Gastroesophageal sphincter (tissue), 4 donors: ENCODE measurements at regions not wholly inside any gene's neighbourhood (a gene's known extent, or its start where the extent isn't known, plus 50 kb on each side); places are given as distances from the start of the nearest gene placed in this dataset.

Experiments
- ATAC-seq: fragments of 150-250 bp; one replicate; pipeline ENCODE4 v1.9.1; 2016; ENCODE audit warnings: mild to moderate bottlenecking, moderate library complexity
- H3K27ac ChIP-seq, 4 donors: fragments of 200-600 bp; sonication (generic) in 3 of 4; 1 replicate in 3 of 4; 2 replicates in 1 of 4; pipeline ENCODE4 v1.5.1; 2016 to 2019
- H3K27me3 ChIP-seq: fragments of 200-600 bp; sonication (generic); one replicate; pipeline ENCODE4 v1.5.1; 2019
- H3K36me3 ChIP-seq, 2 donors: fragments of 200-600 bp; sonication (generic); one replicate each; pipeline ENCODE4 v1.5.1; 2019; ENCODE audit warnings: control low read depth in 1 of 2
- H3K4me1 ChIP-seq, 3 donors: fragments of 200-600 bp; sonication (generic); 1 replicate in 2 of 3; 2 replicates in 1 of 3; pipeline ENCODE4 v1.5.1; 2016 to 2019; ENCODE audit warnings: control low read depth in 2 of 3
- H3K4me3 ChIP-seq, 2 donors: fragments of 200-600 bp; sonication (generic); one replicate each; pipeline ENCODE4 v1.5.1; 2019; ENCODE audit warnings: mild to moderate bottlenecking in 1 of 2, moderate library complexity in 1 of 2
- H3K9me3 ChIP-seq, 3 donors: fragments of 200-600 bp; sonication (generic); one replicate each; pipeline ENCODE4 v1.5.1; 2017 to 2019; ENCODE audit warnings: control low read depth in 2 of 3
- EP300 ChIP-seq: sonication (generic); formaldehyde crosslinking; IDR thresholded peaks from one replicate; pipeline ENCODE4 v1.6.1; 2017; ENCODE audit warnings: antibody characterized with exemption, mild to moderate bottlenecking
- POLR2A ChIP-seq, 2 donors: fragments of 450-650 bp; IDR thresholded peaks; one replicate each; pipeline ENCODE4 v1.6.1; 2017; ENCODE audit warnings: antibody characterized with exemption in 2 of 2, mild to moderate bottlenecking in 2 of 2, moderate library complexity in 1 of 2
- POLR2AphosphoS5 ChIP-seq: sonication (generic); formaldehyde crosslinking; IDR thresholded peaks from one replicate; pipeline ENCODE4 v1.6.1; 2017; ENCODE audit warnings: antibody characterized with exemption
- WGBS, 2 donors: methylation state at CpG; one replicate each; pipeline ENCODE4 v1.1.5; 2018; ENCODE audit warnings: low coverage in 1 of 2; 5-methylcytosine and 5-hydroxymethylcytosine counted together
- TF ChIP-seq, protein P1 (sequence below), 4 experiments: fragments of 200-600 bp in 2 of 4; fragments of 450-650 bp in 2 of 4; sonication (generic) in 1 of 4; IDR thresholded peaks; one replicate each; pipeline ENCODE4 v1.5.1; 2017 to 2019; ENCODE audit warnings: antibody characterized with exemption in 4 of 4, mild to moderate bottlenecking in 2 of 4, moderate library complexity in 2 of 4

DNA sequence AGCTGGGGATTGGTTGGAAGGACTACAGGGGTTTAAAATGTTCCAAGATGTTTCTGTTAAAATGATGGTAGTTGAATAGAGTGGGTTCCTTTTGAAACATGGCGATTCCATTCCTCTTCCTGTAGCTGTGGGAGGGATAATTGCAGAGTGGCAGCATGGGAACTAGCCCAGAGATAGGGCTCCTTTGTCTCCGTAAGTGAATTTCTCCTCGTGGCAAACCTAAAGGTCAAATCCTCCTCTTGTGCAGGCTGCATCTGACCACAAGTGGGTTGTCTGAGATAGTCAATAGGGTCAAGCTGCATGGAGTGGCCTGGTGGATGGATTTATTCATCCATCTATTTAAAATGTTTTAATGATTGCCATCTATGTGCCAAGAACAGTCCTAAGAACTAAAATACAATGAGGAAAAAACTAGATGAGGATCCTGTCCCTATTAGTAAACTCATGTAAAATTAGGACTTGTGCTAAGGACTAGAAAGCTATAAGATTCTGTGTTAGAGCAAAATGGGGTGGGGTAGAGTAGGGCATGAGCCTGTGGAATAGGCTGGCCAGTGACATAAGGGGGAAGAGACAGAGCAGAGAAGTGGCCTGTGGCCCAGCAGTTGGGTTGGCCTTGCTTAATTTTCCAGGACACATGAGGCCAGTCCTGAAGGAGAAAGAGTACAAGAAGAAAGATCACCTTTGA is 89.1 kb upstream of the IVNS1ABP start:
- no peaks in the 10 kb centered on the region for H3K4me1 ChIP-seq
- TF ChIP-seq, protein P1, sequence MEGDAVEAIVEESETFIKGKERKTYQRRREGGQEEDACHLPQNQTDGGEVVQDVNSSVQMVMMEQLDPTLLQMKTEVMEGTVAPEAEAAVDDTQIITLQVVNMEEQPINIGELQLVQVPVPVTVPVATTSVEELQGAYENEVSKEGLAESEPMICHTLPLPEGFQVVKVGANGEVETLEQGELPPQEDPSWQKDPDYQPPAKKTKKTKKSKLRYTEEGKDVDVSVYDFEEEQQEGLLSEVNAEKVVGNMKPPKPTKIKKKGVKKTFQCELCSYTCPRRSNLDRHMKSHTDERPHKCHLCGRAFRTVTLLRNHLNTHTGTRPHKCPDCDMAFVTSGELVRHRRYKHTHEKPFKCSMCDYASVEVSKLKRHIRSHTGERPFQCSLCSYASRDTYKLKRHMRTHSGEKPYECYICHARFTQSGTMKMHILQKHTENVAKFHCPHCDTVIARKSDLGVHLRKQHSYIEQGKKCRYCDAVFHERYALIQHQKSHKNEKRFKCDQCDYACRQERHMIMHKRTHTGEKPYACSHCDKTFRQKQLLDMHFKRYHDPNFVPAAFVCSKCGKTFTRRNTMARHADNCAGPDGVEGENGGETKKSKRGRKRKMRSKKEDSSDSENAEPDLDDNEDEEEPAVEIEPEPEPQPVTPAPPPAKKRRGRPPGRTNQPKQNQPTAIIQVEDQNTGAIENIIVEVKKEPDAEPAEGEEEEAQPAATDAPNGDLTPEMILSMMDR (IDR thresholded peaks at IDR 0.05) = no peak
- no peak for TF ChIP-seq POLR2AphosphoS5
- no peak for TF ChIP-seq EP300
- TF ChIP-seq POLR2A (IDR thresholded peaks at IDR 0.05) = no peak
- WGBS, 2 donors = 87 to 93% methylated on average over 3 of the region's 3 CpGs

DNA sequence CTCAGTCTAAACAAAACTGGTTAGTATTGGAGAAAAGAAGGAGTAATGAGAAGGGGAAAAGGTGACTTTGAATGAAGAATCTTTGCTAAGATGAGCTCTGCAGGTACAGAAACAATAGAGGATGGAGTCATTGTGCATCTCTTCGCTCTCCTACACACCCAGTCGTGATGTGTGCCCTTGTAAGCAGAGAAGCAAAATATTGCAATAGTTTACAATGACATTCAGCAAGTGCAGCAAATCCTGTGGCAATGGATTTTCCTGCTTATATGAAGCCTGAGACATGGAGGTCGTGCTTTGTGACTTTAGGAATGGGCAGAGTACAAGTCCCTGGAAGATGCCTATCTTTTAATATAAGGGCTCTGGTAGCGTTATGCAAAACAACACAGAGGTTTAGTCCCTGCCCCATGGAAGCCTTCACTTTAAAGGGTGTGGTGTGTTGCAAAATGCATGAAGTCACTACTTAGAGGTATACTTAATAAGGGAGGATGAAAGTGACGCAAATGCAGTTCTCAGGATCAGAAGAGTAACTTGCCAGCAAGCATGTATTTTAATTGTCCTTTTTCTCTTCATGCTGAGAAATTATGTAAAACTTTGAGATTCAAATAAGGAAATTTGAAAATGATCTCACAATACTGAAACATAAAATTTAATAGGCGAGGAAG is 88.0 kb upstream of the IVNS1ABP start:
- ATAC-seq = no peak
- 68 to 78% methylated on average over 4 to 5 of the region's 6 CpGs for WGBS, 2 donors
- H3K36me3 ChIP-seq = no peaks in the 10 kb centered on the region
- H3K27me3 ChIP-seq = no peaks in the 10 kb centered on the region
- H3K9me3 ChIP-seq = no peaks in the 10 kb centered on the region
- TF ChIP-seq, protein P1 (IDR thresholded peaks at IDR 0.05) = no peak
- TF ChIP-seq POLR2A (IDR thresholded peaks at IDR 0.05) (no peak), EP300 (no peak), POLR2AphosphoS5 (no peak)
- H3K4me1 ChIP-seq = peaks cover 0 to 5% (median 0%) of the 10 kb centered on the region in 3 donors
- H3K27ac ChIP-seq = no peak overlapping the region
- H3K4me3 ChIP-seq = no peak overlapping the region

More for the DNA sequence above, 89.1 kb upstream of the IVNS1ABP start:
- Histone ChIP-seq H3K9me3 (no peaks in the 10 kb centered on the region), H3K27me3 (no peaks in the 10 kb centered on the region), H3K27ac (no peak overlapping the region), H3K36me3 (no peaks in the 10 kb centered on the region), H3K4me3 (no peak overlapping the region)
- no peak for ATAC-seq

DNA sequence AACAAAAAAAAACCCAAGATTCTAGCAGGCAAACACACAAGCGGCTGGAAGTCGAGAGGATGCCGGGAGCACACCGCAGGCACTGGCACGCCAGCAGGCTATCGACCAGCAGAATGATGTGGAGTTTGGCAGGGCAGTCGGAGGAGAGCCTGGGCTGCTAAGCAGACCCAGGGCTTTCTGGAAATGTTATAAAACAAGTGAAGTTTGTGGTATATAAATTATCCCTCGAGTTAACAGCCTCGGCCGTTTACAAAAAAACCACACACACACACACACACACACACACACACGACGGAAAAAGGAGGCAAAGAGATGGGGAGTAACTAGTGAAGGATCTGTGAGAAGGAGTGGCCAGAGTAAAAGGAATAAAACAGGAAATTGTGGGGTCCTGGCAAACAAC is 87.2 kb upstream of the IVNS1ABP start:
- Histone ChIP-seq H3K27me3 (no peaks in the 10 kb centered on the region), H3K4me1 (peaks cover 0 to 8% (median 0%) of the 10 kb centered on the region in 3 donors), H3K4me3 (peak overlapping the region in 1 of 2 donors; percentile 25), H3K27ac (no peak overlapping the region), H3K9me3 (no peaks in the 10 kb centered on the region), H3K36me3 (no peaks in the 10 kb centered on the region)
- no peak for ATAC-seq
- TF ChIP-seq, protein P1 (IDR thresholded peaks at IDR 0.05) = no peak
- TF ChIP-seq EP300 (no peak), POLR2A (IDR thresholded peaks at IDR 0.05) (no peak), POLR2AphosphoS5 (no peak)
- WGBS, 2 donors = 11 to 42% methylated on average over 7 to 10 of the region's 12 CpGs

DNA sequence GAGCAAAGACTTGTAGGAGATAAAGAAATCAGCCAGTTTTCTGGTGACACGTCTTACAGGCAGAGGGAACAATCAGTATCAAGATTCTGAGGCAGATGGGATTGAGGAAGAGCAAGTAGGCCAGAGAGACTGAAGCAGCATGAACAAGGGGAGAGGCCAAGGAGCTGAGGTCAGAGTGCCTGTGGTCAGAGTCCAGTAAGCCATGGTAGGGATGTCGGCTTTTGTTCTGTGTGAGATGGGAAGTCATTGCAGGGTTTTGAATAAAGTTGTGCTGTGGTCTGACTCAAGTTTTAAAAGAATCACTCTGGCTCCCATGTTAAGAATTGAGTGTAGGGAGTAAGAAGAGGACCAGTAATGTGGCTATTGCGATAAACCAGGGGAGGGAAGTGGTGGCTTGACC is 85.9 kb upstream of the IVNS1ABP start:
- 87 to 100% methylated on average over 2 to 3 of the region's 3 CpGs for WGBS, 2 donors
- Histone ChIP-seq H3K27ac (no peak overlapping the region), H3K36me3 (no peaks in the 10 kb centered on the region), H3K9me3 (no peaks in the 10 kb centered on the region), H3K4me3 (no peak overlapping the region), H3K27me3 (no peaks in the 10 kb centered on the region), H3K4me1 (peaks cover 0 to 8% (median 0%) of the 10 kb centered on the region in 3 donors)
- TF ChIP-seq, protein P1 (IDR thresholded peaks at IDR 0.05) = no peak
- TF ChIP-seq POLR2AphosphoS5 (no peak), EP300 (no peak), POLR2A (IDR thresholded peaks at IDR 0.05) (no peak)
- no peak for ATAC-seq

DNA sequence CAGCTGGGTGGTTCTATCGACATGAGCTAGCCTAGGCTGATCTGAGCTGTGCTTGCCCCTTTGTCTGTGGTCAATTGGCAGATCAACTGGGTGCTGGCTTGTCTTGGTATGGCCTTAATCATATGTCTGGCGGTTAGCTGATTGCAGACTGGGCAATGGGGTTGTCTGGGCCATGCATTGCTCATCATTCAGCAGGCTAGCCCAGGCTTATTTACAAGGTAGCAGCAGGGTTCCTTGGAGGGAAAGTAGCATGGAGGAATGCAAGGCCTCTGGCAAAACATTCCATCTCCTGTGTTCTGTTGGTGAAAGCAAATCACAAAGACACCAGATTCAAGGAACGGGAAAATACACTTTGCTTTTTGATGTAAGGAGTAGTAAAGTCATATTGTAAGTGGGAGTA is 84.0 kb upstream of the IVNS1ABP start:
- ATAC-seq = no peak
- no peaks in the 10 kb centered on the region for H3K27me3 ChIP-seq
- WGBS, 2 donors = 75 to 89% methylated on average over 2 to 3 of the region's 3 CpGs
- no peak for TF ChIP-seq POLR2AphosphoS5
- TF ChIP-seq POLR2A (IDR thresholded peaks at IDR 0.05) = no peak
- TF ChIP-seq, protein P1 (IDR thresholded peaks at IDR 0.05) = no peak
- TF ChIP-seq EP300 = no peak
- no peak overlapping the region for H3K4me3 ChIP-seq
- H3K4me1 ChIP-seq = peaks cover 0 to 8% (median 0%) of the 10 kb centered on the region in 3 donors
- H3K9me3 ChIP-seq = no peaks in the 10 kb centered on the region
- H3K27ac ChIP-seq = no peak overlapping the region
- H3K36me3 ChIP-seq = no peaks in the 10 kb centered on the region
